ENCODE measurements at regions not wholly inside any gene's neighbourhood (a gene's known extent, or its start where the extent isn't known, plus 50 kb on each side); places are given as distances from the start of the nearest gene placed in this dataset.

- TF ChIP-seq CTCF (conservative IDR thresholded peaks at IDR 0.05; ENCODE audit: low read length) (no peak), EZH2phosphoT487 (IDR thresholded peaks at IDR 0.05; ENCODE audit: borderline replicate concordance) (no peak)
Observed at GRCh38 chr2:118523761-118524160, 323.7 kb downstream of the EN1 start.
